WTC11 (cell line): ENCODE measurements at regions not wholly inside any gene's neighbourhood (a gene's known extent, or its start where the extent isn't known, plus 50 kb on each side); places are given as distances from the start of the nearest gene placed in this dataset.

ENCODE experiments used
- ATF2 ChIP-seq: sonication (generic); formaldehyde crosslinking; IDR thresholded peaks from 2 replicates; pipeline ENCODE4 v1.8.1; 2022; ENCODE audit warnings: low read depth, missing genetic modification reagents, borderline replicate concordance
- CREB1 ChIP-seq: sonication (generic); formaldehyde crosslinking; IDR thresholded peaks from 2 replicates; pipeline ENCODE4 v1.8.0; 2023; ENCODE audit warnings: mild to moderate bottlenecking, missing genetic modification reagents
- CTCF ChIP-seq: fragments of 200-600 bp; IDR thresholded peaks from 2 replicates; pipeline ENCODE4 v1.8.0; 2022; ENCODE audit warnings: antibody characterized with exemption
- JUN ChIP-seq: sonication (generic); formaldehyde crosslinking; IDR thresholded peaks from 2 replicates; pipeline ENCODE4 v1.8.0; 2023; ENCODE audit warnings: mild to moderate bottlenecking, missing genetic modification reagents

GRCh38 chr16:54211203-54211602, 75.4 kb downstream of the IRX3 start:
- TF ChIP-seq CTCF (no peak), CREB1 (no peak), JUN (no peak), ATF2 (CRISPR knock-in tag) (no peak)
